Parathyroid adenoma (tissue), 2 donors: ENCODE measurements at regions not wholly inside any gene's neighbourhood (a gene's known extent, or its start where the extent isn't known, plus 50 kb on each side); places are given as distances from the start of the nearest gene placed in this dataset.

Source experiments
- H2AFZ ChIP-seq: fragments of 300-600 bp; sonication (generic); one replicate; pipeline ENCODE4 v1.7.0; 2017; ENCODE audit warnings: antibody characterized with exemption, mild to moderate bottlenecking
- H3K27ac ChIP-seq: fragments of 300-600 bp; sonication (generic); one replicate; pipeline ENCODE4 v1.7.0; 2017
- H3K27me3 ChIP-seq: fragments of 300-600 bp; sonication (generic); one replicate; pipeline ENCODE4 v1.7.0; 2017; ENCODE audit warnings: low read length; ENCODE audit not compliant: control insufficient read depth, insufficient read depth
- H3K36me3 ChIP-seq: fragments of 300-600 bp; sonication (generic); one replicate; pipeline ENCODE4 v1.7.0; 2017; ENCODE audit warnings: low read length; ENCODE audit not compliant: control insufficient read depth, insufficient read depth
- H3K4me1 ChIP-seq: fragments of 300-600 bp; sonication (generic); one replicate; pipeline ENCODE4 v1.7.0; 2017; ENCODE audit warnings: control low read depth
- H3K4me2 ChIP-seq: fragments of 300-600 bp; sonication (generic); one replicate; pipeline ENCODE4 v1.7.0; 2017; ENCODE audit warnings: low read length
- H3K4me3 ChIP-seq: fragments of 300-600 bp; sonication (generic); one replicate; pipeline ENCODE4 v1.7.0; 2017; ENCODE audit warnings: low read depth, low read length
- H3K79me2 ChIP-seq: fragments of 300-600 bp; sonication (generic); one replicate; pipeline ENCODE4 v1.7.0; 2017; ENCODE audit warnings: control low read depth
- H3K9ac ChIP-seq: fragments of 300-600 bp; sonication (generic); one replicate; pipeline ENCODE4 v1.7.0; 2017; ENCODE audit warnings: mild to moderate bottlenecking
- H3K9me3 ChIP-seq: fragments of 300-600 bp; sonication (generic); one replicate; pipeline ENCODE4 v1.7.0; 2017; ENCODE audit warnings: low read length; ENCODE audit not compliant: control insufficient read depth
- CTCF ChIP-seq: fragments of 300-600 bp; sonication (generic); IDR thresholded peaks from one replicate; pipeline ENCODE4 v1.7.0; 2017; ENCODE audit warnings: antibody characterized with exemption, mild to moderate bottlenecking
- donor health status: primary hyperparathyroidism.

- Histone ChIP-seq H3K36me3 (no peaks in the 10 kb centered on the region), H2AFZ (no peak overlapping the region)
These were observed 328.9 kb upstream of the PRICKLE1 start for GRCh38 chr12:42918443-42918842.

GRCh38 chr12:42916143-42916542 lies 326.6 kb upstream of the PRICKLE1 start:
- no peaks in the 10 kb centered on the region for H3K9me3 ChIP-seq
- H2AFZ ChIP-seq: no peak overlapping the region
- no peak overlapping the region for H3K27ac ChIP-seq
- no peaks in the 10 kb centered on the region for H3K36me3 ChIP-seq
- H3K9ac ChIP-seq: no peak overlapping the region
- no peak for TF ChIP-seq CTCF
- H3K4me1 ChIP-seq: no peaks in the 10 kb centered on the region
- H3K79me2 ChIP-seq: no peaks in the 10 kb centered on the region
- peaks cover 3% of the 10 kb centered on the region for H3K27me3 ChIP-seq
- no peak overlapping the region for H3K4me2 ChIP-seq
- H3K4me3 ChIP-seq: no peak overlapping the region

More at GRCh38 chr12:42918443-42918842, 328.9 kb upstream of the PRICKLE1 start:
- Histone ChIP-seq H3K9me3 (no peaks in the 10 kb centered on the region), H3K79me2 (no peaks in the 10 kb centered on the region), H3K9ac (no peak overlapping the region), H3K27me3 (no peaks in the 10 kb centered on the region), H3K4me2 (no peak overlapping the region), H3K27ac (no peak overlapping the region), H3K4me3 (no peak overlapping the region), H3K4me1 (peaks cover 3% of the 10 kb centered on the region)
- no peak for TF ChIP-seq CTCF

GRCh38 chr12:42915426-42915825 lies 325.9 kb upstream of the PRICKLE1 start:
- no peak overlapping the region for H3K27ac ChIP-seq
- H3K9me3 ChIP-seq: no peaks in the 10 kb centered on the region
- no peak overlapping the region for H3K4me3 ChIP-seq

GRCh38 chr12:42912367-42912766 lies 322.8 kb upstream of the PRICKLE1 start:
- no peaks in the 10 kb centered on the region for H3K4me1 ChIP-seq
- no peak for TF ChIP-seq CTCF
- no peak overlapping the region for H3K4me3 ChIP-seq
- no peak overlapping the region for H3K4me2 ChIP-seq
- H3K9ac ChIP-seq: no peak overlapping the region
- peaks cover 3% of the 10 kb centered on the region for H3K27me3 ChIP-seq
- no peak overlapping the region for H3K27ac ChIP-seq
- H3K9me3 ChIP-seq: peaks cover 3% of the 10 kb centered on the region
- H2AFZ ChIP-seq: no peak overlapping the region
- no peaks in the 10 kb centered on the region for H3K79me2 ChIP-seq
- peaks cover 3% of the 10 kb centered on the region for H3K36me3 ChIP-seq

More at GRCh38 chr12:42915426-42915825, 325.9 kb upstream of the PRICKLE1 start:
- Histone ChIP-seq H3K36me3 (no peaks in the 10 kb centered on the region), H2AFZ (no peak overlapping the region), H3K4me1 (no peaks in the 10 kb centered on the region), H3K27me3 (peaks cover 3% of the 10 kb centered on the region), H3K4me2 (no peak overlapping the region), H3K9ac (no peak overlapping the region), H3K79me2 (no peaks in the 10 kb centered on the region)
- no peak for TF ChIP-seq CTCF

GRCh38 chr12:42910656-42911055 lies 321.1 kb upstream of the PRICKLE1 start:
- H3K27ac ChIP-seq: no peak overlapping the region
- H3K4me3 ChIP-seq: no peak overlapping the region
- H3K9ac ChIP-seq: no peak overlapping the region
- no peaks in the 10 kb centered on the region for H3K79me2 ChIP-seq
- peaks cover 3% of the 10 kb centered on the region for H3K27me3 ChIP-seq
- no peak overlapping the region for H3K4me2 ChIP-seq
- no peak for TF ChIP-seq CTCF
- H3K4me1 ChIP-seq: no peaks in the 10 kb centered on the region
- H3K36me3 ChIP-seq: peaks cover 3% of the 10 kb centered on the region
- peaks cover 3% of the 10 kb centered on the region for H3K9me3 ChIP-seq
- H2AFZ ChIP-seq: no peak overlapping the region
